GM21447 (cell line): ENCODE measurements at regions not wholly inside any gene's neighbourhood (a gene's known extent, or its start where the extent isn't known, plus 50 kb on each side); places are given as distances from the start of the nearest gene placed in this dataset.

Experiments used
- ATAC-seq: cut with Tn5 transposase; IDR thresholded peaks from one replicate; pipeline ENCODE4 v1.9.1; 2021; ENCODE audit not compliant: unreplicated experiment

DNA sequence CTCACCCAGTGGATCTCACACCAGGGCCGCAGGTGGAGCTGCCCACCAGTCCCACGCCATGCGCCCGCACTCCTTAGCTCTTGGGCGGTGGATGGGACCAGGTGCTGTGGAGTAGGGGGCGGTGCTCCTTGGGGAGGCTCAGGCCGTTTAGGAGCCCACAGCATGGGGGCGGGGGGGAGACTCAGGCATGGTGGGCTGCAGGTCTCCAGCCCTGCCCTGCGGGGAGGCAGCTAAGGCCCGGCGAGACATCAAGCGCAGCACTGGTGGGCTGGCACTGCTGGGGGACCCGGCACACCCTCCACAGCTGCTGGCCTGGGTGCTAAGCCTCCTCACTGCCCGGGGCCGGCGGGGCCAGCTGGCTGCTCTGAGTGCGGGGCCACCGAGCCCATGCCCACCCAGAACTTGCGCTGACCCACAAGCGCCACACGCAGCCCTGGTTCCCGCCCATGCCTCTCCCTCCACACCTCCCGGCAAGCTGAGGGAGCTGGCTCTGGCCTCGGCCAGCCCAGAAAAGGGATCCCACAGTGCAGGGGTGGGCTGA, 312.9 kb upstream of the GIMD1 start:
- ATAC-seq = no peak

DNA sequence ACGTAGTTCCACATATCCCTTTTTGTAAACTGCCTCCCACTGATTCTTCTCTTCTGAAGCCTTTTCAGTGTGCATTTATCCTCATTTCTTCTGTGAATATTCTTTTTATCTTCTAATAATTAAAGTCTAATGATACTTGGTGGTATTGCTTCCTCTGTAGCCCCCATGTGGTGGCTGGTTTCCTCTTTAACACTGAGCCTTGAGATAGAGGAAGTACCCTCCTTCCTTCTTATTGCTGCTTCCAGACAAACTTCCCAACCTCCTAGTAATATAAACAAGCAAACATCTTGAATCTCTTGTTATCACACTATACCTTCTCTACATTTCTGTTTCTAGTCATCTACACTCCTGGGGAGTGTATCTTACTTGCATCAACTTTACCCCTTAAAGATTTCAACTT, 310.5 kb upstream of the GIMD1 start:
- ATAC-seq = no peak

DNA sequence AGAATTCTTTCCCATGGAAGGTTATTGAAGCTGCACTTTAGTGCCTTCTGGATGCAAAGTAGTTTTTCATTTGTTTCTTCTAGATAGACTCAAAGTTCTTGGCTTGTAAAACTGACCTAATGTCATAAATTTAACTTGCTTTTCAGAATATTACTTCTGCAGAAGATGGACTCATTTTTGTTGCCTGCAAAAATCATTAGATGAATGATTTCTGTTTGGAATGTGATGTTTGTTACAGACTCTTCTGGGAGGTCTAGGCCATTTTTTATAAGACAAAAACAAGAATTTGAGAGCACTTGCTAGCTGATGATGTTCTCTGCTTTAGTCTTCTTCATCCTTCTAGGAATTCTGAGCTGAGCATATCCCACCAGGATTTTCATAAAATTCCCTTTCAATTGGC, 308.6 kb upstream of the GIMD1 start:
- no peak for ATAC-seq

DNA sequence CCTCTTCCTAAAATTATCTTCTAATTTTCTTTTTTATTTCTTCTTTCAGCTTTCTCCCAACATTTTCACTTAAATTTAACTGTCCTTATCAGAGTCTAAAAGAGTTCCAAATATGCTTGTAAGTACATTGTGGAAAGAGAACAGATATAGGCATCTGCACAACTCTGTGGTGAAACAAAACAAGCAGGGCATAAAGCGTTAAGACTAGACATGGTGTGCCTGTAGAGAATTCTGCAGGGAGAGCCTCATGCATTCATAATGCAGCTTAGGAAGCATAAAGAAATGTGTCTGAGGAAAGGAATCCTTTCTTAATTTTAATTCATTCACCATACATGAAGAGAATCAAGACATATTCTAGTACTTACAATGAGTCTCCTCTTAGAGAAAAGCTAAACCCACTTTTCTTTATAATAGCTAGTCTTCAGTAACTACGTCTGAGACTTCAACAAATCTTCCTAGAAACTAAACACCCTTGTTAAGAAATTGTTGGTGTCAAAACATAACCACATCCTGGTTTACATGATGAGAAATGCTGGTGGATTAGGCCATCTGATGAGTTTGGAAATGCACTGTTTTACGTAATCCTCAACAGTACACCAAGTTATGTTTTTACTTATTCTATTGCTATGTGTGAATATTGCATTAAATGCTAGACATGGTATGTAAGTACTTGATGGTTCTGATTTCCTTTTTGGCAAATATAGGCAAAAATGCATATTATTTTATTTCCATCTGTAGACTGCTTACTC, 307.8 kb upstream of the GIMD1 start:
- ATAC-seq = no peak

DNA sequence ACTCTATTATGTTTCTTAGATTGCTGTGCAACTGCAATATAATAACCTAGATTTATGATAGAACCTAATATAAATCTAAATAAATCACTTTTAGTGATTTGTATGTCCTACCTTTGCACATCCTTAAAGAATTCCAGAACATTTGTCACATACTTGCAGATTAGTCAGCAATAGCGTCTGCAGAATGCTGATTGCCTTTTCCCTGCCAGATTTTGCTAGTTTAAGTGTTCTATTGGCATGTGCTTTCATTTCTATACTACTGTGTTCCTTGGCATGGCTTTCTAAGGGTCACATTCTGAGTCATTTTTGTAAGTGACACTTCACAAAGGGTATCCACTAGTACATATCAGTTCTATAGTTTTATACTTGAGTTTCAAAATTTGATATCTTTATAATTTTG, 303.1 kb upstream of the GIMD1 start:
- no peak for ATAC-seq

DNA sequence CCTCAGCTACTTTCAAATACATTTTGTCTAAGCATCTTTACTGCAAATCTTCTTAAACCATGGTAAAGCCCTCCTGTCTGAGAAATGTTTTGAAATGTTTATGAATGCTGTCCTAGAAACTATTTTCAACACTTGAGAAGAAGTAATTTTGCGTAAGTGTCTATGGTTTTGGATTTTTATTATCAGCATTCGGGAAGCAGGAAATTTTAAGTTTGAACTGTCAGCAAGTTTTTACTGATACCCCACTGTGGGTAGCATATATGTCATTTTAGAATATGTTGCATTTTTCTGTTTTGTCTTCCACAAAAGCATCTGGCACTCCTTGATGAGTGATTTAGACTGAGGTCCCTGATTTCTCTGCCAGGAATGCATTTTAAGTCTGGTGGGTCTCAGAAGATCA, 302.4 kb upstream of the GIMD1 start:
- ATAC-seq = no peak

DNA sequence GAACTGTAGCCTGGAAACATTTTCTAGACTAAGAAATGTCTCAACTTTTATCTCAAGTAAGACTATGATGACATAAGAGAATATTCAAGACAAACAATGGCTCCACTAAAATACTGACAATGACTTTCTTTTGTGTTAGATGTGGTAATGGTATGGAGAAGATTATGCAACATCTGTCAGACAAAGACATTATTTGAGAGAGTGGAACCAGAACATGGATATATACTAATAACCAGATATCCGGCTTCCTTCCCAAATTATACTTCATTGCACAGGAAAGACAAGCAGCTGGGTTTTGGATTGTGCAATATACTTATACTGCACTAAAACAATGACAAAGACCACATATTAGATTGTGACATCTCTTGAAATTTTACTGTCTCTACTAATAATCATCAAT, 290.8 kb upstream of the GIMD1 start:
- no peak for ATAC-seq

DNA sequence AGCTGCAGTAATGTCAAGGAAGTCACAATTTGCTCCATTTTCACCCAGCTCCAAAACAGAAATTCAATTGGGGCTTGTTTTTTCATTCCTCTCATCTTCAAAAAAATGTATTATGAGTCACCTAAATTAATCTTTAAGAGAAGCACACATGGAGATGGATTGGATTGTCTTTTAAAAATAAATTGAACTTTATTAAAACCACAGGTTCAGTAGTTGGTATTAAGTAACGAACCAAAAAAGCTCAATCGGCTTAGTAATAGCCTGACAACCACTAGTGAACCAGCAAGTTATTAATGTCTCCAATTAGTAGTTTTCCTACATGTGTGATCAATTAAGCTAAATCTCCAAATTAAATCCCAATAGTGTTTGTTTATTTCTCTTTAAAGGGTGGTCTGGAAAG, 283.5 kb upstream of the GIMD1 start:
- ATAC-seq = no peak

DNA sequence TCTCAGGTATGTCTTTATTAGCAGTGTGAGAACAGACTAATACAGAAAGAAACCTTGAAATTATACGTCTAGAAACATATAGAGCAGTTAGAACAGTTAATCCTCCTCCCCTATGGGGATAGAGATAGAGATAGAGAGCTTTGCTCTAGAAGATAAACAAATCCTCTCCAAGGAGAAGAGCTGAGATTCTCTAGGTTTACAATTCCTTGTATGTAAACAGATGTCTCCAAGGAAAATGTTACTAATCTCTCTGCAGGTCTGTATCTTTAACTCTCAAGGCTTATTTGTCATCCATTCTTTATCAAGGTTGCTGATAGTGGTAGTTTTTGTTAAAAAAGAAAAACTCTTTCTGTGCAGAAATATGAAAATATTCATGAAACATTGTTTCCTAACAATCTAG, 282.1 kb upstream of the GIMD1 start:
- ATAC-seq = no peak

DNA sequence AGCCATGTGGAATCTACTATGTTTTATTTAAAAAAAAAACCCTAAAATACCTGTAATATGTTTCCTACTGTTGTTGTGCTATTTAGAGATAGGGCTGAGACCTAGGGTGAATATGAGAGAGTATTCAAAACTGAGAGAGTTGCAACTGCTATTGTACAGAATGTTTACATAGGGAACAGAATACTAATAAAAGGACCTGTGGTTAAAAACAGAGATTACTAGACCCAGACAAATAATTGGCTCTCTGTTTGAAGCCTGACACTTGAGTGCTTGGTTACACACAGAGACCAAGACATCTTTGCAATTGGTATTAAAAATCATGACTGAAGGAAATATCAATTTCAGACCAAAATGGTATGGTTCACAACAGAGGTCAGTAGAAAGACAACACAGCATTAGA, 278.9 kb upstream of the GIMD1 start:
- ATAC-seq = no peak

DNA sequence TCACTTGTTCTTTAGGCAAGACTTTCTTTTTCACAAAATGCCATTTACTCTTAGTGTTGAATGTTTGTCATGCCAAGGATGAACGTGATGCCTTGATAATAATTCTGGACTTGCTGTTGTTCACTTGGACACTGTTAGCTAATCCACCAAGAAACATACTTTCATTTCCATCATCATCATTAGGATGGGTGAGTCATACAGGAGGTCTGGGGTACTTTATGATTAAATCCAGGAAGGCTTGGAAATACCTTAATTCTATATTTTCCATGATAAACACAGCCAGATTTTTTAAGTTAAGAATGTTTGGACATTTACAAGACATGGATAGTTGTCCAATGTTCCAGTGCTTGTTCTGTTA, 260.7 kb upstream of the GIMD1 start:
- ATAC-seq = no peak

DNA sequence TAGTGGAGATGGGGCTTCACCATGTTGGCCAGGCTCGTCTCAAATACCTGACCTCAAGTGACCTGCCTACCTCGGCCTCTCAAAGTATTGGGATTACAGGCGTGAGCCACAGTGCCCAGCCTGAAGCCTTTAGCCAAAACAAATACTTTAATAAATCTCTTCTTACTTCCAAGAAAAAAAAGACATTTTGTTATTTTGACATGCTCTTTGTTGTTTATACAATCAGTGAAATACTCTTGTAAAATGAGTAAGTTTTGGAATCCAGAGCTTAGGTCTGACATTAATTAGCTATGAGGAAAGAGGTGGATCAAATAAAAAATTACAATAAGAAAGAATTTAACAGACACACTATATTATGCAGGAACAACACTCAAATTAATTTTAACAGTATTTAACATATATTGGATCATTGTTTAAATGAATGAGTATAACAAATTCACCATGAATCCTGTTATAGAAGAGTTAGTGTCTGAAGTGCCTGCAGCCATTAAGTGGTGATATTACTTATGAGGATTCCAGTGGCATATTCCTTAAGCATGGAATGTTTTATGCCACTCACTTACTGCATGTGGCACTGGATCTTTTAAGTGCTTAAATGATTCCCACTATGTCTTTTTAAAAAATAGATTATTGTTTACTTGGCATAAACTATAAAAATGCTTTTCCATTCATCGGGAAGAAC, 260.1 kb upstream of the GIMD1 start:
- ATAC-seq = no peak

DNA sequence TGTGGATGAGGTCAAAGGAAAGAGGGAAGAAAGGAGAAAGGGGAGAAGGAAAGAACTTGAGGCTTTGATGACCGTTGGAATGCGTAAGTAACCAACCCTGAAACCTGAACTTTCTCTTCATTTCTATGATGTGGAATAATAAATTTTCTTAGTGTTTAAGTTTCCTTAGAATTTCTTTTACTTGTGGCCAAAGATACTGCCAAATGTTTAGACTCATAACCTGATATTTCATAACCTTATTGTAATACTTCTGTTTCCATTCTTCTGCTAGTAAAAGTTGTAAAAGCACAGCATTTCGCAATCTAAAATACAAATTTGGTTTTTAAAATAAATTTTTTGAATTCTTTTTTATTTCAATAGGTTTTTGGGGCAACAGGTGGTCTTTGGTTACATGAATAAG, 258.5 kb upstream of the GIMD1 start:
- ATAC-seq = no peak

DNA sequence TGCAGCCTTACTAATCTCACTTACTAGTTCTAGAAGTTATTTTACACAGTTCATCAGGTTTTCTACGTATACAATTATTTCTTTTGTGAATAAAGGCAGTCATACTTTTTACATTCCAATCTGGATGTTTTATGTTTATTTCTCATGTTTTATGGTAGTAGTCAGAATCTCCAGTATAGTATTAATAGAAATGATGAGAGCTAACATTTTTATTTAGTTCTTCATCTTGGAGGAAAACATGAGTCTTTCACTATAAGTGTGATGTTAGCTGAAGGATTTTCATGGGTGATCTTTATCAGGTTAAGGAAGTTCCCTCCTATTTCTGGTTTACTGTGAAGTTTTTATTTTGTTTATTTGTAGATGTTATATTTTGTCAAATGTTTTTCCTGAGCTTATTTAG, 256.1 kb upstream of the GIMD1 start:
- ATAC-seq = no peak

DNA sequence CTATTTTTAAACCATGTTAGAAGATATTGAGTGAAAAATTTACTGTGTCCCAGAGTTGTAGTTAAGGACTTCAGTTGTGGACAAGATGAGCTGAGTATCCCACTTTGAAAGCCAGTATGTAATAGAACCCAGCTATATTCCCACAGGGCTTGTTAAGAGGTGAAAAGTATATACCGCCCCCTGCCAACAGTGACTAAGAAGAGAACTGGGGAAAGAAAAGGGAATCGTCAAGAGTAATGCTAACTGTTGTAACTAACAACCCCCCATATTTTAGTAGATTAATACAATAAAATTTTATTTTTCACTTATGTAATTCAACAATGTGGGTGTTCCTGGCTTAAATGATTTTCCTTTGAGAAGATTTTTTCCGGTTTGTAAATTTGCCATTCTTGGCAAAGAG, 250.4 kb upstream of the GIMD1 start:
- no peak for ATAC-seq

DNA sequence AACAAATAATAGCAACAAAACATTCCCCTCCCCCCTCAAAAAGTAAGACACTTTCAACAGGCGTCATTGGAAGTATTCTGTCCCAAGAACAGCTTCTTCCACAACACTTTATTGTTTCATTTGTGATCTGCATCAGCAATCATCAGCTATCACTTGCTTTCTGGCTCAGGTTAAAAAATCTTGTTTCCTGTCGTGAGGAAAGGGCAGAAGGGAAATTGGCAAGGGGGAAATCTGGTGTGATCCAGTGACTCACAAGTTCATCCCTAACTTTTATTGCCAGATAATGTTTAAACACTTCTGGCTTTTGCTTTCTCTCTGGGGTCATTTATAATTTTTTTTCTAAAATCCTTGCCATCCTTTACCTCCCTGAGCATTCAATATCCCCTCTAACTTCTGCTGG, 247.4 kb upstream of the GIMD1 start:
- ATAC-seq = no peak

DNA sequence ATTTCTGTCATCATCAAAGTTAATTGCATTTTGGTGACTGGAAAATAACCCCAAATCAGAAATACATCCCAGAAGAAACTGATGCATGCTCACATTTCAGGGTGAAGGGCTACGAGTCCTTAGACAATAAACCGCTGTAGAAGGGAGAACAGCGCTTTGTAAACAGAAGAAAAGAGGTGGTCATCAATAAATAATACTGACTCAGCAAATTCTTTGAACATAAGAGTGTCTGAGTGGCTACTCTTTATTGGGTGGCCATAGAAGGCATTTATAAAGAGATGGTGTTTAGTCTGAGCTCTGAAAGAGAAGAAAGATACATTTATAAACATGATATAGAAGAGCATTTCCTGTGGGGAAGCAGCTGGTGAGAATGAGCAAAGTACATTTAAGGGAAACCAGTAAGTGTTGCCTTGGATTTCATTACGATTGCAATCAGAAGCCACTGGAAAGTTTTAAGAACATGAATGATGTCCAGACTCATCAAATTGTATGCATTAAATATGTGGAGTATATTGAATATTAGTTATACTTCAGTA, 246.9 kb upstream of the GIMD1 start:
- ATAC-seq = no peak

DNA sequence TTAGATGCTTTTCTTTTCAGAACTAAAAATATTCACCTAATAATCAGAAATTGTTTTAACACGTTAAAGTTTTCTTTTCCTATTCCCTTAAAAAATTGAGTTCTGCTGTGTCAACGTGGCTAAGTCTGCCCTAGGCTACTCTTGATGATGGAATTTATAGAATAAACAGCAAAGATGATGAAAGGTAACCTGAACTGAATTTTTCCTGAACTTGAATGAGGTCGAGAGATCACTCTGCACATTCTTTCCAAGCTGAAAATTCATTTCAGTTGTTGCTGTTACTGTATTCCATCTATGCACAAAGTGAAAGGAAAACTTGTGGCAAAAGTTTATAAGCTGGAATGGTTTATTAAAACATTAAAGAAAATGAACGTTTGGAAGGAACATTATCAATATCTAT, 245.9 kb upstream of the GIMD1 start:
- ATAC-seq = no peak

DNA sequence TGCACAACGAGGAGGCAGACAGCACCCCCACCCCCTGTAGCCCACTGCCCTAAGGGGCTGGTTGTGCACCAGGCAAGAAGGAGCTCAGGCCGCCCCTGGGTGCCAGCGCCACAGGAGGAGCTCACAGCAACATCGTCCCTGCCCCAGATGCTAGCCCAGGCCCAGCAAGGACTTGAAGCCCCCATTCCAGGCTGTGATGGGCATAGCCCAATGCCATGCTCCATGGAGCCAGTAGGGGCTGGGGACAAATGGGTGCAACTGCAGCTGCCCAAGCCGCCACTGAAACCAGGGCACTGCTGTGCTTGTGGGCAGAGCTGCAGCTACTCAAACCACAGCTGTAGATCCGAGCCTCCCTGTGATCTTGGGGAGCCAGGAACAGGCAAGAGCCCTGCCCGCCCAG, 241.3 kb upstream of the GIMD1 start:
- ATAC-seq = no peak

DNA sequence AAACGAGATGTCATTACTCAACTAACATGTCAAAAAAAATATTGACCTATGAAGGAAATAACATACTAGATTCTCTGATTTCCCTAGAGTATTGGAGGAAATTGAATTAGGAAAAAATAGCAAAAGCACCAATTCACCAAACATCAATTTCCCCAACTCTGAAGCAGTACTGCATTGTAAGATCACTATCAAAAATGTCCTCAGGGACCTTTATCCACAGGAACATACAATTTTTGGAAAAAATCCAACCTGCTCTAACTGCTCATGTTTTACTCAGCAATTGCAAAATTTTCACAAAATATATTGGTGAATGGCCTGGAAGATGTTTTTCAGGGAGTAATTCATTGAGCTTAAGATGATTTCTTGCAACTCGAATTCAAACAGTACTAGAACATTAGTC, 239.0 kb upstream of the GIMD1 start:
- no peak for ATAC-seq

DNA sequence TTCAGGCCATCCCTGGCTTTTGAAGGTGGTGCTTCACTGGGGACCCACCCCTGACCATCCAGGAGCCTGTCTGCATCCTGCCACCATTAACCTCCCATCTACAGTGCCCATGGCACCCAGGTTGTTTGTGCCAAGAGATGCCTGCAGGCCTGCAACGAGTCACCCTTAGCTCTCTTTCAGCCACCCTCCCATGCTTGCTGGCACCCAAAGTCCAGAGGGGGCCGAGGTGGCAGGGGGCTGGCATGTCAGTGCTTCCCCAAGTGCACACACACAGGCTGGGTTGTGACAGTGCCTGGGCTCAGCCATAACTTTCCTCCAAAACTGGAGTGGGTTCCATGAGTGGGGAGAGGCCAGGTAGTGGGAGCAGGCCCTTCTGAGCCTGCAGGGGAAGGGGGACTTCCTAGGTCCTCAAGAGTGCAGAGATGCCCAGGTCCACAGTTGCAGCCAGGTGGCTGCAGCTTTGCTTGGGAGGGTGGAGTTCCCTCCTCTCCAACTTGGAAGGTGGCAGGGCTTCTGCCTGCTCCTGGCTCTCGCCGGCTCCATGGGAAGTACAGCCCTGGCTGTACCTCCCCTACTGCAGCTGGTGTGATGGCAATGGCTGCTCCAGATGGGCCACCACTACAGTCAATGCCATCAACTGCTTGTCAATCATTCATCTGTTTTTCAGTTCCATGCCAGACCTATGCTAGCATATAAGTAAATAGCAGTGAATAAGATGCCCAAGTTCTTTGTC, 235.9 kb upstream of the GIMD1 start:
- no peak for ATAC-seq

DNA sequence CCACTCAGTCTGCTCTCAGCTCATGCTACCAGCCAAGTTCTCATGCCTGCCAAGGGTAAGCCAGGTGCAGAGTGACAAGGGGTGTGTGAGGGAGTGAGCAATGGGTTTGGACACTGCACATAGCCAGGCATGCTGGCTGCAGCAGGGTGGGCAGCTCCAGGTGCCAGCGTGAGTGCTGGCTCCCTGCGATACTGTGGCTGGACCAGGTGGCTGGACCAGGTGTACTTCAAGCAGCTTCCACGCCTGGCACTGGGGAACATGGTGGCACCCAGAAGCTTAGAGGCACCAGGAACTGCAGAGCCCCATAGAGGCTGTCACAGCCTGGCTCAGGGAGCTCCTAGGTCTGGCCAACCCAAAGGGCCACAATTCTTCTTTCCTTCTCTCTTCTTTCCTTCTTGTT, 234.9 kb upstream of the GIMD1 start:
- ATAC-seq = no peak
